PFSK-1 (cell line): ENCODE measurements at regions not wholly inside any gene's neighbourhood (a gene's known extent, or its start where the extent isn't known, plus 50 kb on each side); places are given as distances from the start of the nearest gene placed in this dataset.

Source experiments
- FOXP2 ChIP-seq: optimal IDR thresholded peaks from 2 replicates; pipeline ENCODE3; 2011; ENCODE audit warnings: borderline replicate concordance, control low read depth, inconsistent platforms; ENCODE audit not compliant: insufficient read depth; ENCODE audit errors: extremely low read length, extremely low read depth
- POLR2AphosphoS5 ChIP-seq: IDR thresholded peaks from 2 replicates; pipeline ENCODE4 v1.6.1; 2012; ENCODE audit warnings: low read depth, mild to moderate bottlenecking, control low read depth, low read length, moderate library complexity
- SIN3A ChIP-seq: IDR thresholded peaks from 2 replicates; pipeline ENCODE4 v1.6.1; 2012; ENCODE audit warnings: mild to moderate bottlenecking, low read length, moderate library complexity, borderline replicate concordance; ENCODE audit not compliant: insufficient read depth
- TAF1 ChIP-seq: IDR thresholded peaks from 2 replicates; pipeline ENCODE4 v1.6.1; 2012; ENCODE audit warnings: low read length, control low read depth, borderline replicate concordance; ENCODE audit not compliant: insufficient read depth
- TF ChIP-seq, protein P1 (sequence below), 2 experiments: IDR thresholded peaks; 2 replicates each; pipeline versions ENCODE4 v1.6.1 to v1.8.0; 2011 to 2012; ENCODE audit warnings: low read depth in 2 of 2, low read length in 2 of 2, control low read depth in 1 of 2, inconsistent platforms in 1 of 2, mild to moderate bottlenecking in 1 of 2, moderate library complexity in 1 of 2; ENCODE audit not compliant: insufficient read depth in 1 of 2

- no peak for TF ChIP-seq TAF1
- TF ChIP-seq POLR2AphosphoS5: no peak
- TF ChIP-seq SIN3A: no peak
- TF ChIP-seq, protein P1, sequence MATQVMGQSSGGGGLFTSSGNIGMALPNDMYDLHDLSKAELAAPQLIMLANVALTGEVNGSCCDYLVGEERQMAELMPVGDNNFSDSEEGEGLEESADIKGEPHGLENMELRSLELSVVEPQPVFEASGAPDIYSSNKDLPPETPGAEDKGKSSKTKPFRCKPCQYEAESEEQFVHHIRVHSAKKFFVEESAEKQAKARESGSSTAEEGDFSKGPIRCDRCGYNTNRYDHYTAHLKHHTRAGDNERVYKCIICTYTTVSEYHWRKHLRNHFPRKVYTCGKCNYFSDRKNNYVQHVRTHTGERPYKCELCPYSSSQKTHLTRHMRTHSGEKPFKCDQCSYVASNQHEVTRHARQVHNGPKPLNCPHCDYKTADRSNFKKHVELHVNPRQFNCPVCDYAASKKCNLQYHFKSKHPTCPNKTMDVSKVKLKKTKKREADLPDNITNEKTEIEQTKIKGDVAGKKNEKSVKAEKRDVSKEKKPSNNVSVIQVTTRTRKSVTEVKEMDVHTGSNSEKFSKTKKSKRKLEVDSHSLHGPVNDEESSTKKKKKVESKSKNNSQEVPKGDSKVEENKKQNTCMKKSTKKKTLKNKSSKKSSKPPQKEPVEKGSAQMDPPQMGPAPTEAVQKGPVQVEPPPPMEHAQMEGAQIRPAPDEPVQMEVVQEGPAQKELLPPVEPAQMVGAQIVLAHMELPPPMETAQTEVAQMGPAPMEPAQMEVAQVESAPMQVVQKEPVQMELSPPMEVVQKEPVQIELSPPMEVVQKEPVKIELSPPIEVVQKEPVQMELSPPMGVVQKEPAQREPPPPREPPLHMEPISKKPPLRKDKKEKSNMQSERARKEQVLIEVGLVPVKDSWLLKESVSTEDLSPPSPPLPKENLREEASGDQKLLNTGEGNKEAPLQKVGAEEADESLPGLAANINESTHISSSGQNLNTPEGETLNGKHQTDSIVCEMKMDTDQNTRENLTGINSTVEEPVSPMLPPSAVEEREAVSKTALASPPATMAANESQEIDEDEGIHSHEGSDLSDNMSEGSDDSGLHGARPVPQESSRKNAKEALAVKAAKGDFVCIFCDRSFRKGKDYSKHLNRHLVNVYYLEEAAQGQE (IDR thresholded peaks at IDR 0.05; ENCODE audit: insufficient read depth in 1 of 2, low read depth in 2 of 2, low read length in 2 of 2): no peak
- TF ChIP-seq FOXP2: no peak
Measured at GRCh38 chr11:41954034-41954433, 494.6 kb upstream of the LRRC4C start.

DNA sequence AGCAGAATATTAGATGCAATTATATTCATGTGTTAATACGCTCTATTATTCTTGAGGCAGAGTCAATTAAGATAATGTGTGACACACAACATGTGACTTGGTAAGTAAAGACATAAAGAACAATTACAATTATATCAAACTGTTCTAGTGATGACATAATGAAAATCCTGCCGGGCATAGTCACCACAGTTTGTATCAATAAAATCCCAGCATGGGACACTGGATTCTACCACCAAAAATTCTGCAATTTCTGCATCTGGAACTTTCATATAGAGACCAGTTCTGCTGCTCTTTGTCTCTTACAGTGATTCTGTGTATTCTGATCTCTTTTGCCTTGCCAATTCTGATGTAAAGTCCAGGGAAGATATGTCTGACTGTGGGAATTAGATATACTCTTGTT is 495.6 kb upstream of the LRRC4C start:
- TF ChIP-seq TAF1: no peak
- TF ChIP-seq, protein P1 (IDR thresholded peaks at IDR 0.05; ENCODE audit: insufficient read depth in 1 of 2, low read depth in 2 of 2, low read length in 2 of 2): no peak
- no peak for TF ChIP-seq SIN3A
- no peak for TF ChIP-seq FOXP2
- TF ChIP-seq POLR2AphosphoS5: no peak

- TF ChIP-seq, protein P1 (IDR thresholded peaks at IDR 0.05; ENCODE audit: insufficient read depth in 1 of 2, low read depth in 2 of 2, low read length in 2 of 2): no peak
- TF ChIP-seq TAF1: no peak
- TF ChIP-seq SIN3A: no peak
- TF ChIP-seq FOXP2: no peak
- TF ChIP-seq POLR2AphosphoS5: no peak
Measured at GRCh38 chr11:41955635-41956400, 496.4 kb upstream of the LRRC4C start.

DNA sequence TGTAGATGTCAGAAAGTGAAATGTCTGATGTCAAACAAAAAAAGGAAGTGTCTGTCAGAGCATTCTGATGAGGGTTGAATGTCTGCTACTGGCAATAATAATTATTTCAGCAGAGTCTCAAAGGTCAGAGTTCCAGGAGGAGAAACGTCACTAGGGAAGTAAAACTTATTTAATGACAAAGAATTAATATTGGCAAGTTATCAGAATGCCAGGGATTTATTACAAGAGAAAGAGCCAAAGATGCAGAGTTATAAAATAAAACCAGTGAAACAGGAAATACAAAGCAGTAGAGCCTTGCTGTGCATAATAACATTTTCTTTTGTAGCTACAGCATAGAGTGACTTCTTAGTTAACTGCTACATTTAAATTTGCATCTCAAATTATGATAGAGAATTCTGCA is 504.0 kb upstream of the LRRC4C start:
- TF ChIP-seq SIN3A (no peak), POLR2AphosphoS5 (no peak)

DNA sequence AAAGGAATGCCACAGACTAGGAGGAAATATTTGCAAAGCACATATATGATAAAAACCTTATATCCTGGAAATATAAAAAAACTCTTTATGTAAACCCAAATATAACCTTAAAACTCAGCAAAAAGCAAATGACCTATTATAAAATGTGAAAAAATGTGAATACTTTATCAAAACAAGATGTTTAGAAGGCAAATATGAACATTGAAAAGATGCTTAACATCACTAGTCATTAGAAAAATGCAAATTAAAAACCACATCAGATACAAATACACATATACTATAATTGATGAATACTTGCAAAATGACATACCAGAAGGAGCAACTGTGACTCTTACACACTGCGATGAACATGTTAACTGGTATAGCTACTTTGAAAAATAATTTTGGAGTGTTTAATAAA is 511.2 kb upstream of the LRRC4C start:
- TF ChIP-seq, protein P1 (IDR thresholded peaks at IDR 0.05; ENCODE audit: insufficient read depth in 1 of 2, low read depth in 2 of 2, low read length in 2 of 2): no peak
- TF ChIP-seq POLR2AphosphoS5 (no peak), TAF1 (no peak), FOXP2 (no peak), SIN3A (no peak)
